22Rv1 (cell line): ENCODE measurements at regions not wholly inside any gene's neighbourhood (a gene's known extent, or its start where the extent isn't known, plus 50 kb on each side); places are given as distances from the start of the nearest gene placed in this dataset.

Source experiments
- CTCF ChIP-seq: fragments of 450-650 bp; IDR thresholded peaks from 2 replicates; pipeline ENCODE4 v1.5.1; 2017; ENCODE audit warnings: mild to moderate bottlenecking
- ZFX ChIP-seq: fragments of 450-650 bp; IDR thresholded peaks from 2 replicates; pipeline ENCODE4 v1.6.1; 2017; ENCODE audit warnings: antibody characterized with exemption, borderline replicate concordance

DNA sequence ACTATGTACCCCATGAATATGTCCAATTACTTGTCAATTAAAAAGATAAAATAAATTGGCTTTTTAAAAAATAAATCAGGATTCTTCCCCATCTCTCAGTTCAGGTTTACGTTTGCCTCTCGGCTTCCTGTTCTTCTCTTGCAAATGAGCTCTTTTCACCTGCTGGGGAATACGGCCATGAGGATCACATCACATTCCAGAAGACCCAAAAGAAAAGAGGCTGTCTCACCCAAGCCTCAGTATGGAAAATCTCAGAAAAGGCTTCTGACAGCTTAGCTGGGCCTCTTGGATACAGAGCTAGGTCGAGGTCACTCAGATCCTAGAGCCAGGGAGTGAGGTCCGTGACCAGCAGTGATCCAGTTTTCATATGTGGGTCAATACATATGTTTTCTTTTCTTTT, 171.2 kb upstream of the SDK2 start:
- no peak for TF ChIP-seq CTCF
- TF ChIP-seq ZFX: no peak
